Fibroblast of mammary gland (primary cell): ENCODE measurements at regions not wholly inside any gene's neighbourhood (a gene's known extent, or its start where the extent isn't known, plus 50 kb on each side); places are given as distances from the start of the nearest gene placed in this dataset.

Experiments used
- DNase-seq: peaks from one replicate; pipeline ENCODE4 v3.0.0-alpha.2; 2010; ENCODE audit warnings: low read depth
- H3K4me3 ChIP-seq: 2 replicates; pipeline ENCODE4 v1.5.1; 2011; ENCODE audit warnings: low read depth, mild to moderate bottlenecking, low read length, moderate library complexity; ENCODE audit not compliant: control insufficient read depth
- CTCF ChIP-seq: conservative IDR thresholded peaks from 2 replicates; pipeline ENCODE4 v1.5.1; 2011; ENCODE audit warnings: low read depth, low read length, inconsistent platforms; ENCODE audit not compliant: control insufficient read depth, insufficient read depth

- no peak for DNase-seq
- no peak overlapping the region for H3K4me3 ChIP-seq
- no peak for TF ChIP-seq CTCF
Observed at GRCh38 chr14:42173206-42173605, 566.5 kb downstream of the LRFN5 start.

GRCh38 chr14:42172304-42172703, 565.6 kb downstream of the LRFN5 start:
- no peak for DNase-seq
- TF ChIP-seq CTCF, result no peak
- no peak overlapping the region for H3K4me3 ChIP-seq

- no peak for TF ChIP-seq CTCF
- no peak for DNase-seq
- H3K4me3 ChIP-seq, result no peak overlapping the region
Observed at GRCh38 chr14:42163136-42163535, 556.5 kb downstream of the LRFN5 start.

- H3K4me3 ChIP-seq, result no peak overlapping the region
- no peak for DNase-seq
- no peak for TF ChIP-seq CTCF
Observed at GRCh38 chr14:42159138-42159537, 552.5 kb downstream of the LRFN5 start.

GRCh38 chr14:42149609-42150261, 543.1 kb downstream of the LRFN5 start:
- no peak for DNase-seq
- no peak overlapping the region for H3K4me3 ChIP-seq
- no peak for TF ChIP-seq CTCF

GRCh38 chr14:42145766-42146165, 539.1 kb downstream of the LRFN5 start:
- DNase-seq, result no peak
- no peak for TF ChIP-seq CTCF
- H3K4me3 ChIP-seq, result no peak overlapping the region

- no peak overlapping the region for H3K4me3 ChIP-seq
- TF ChIP-seq CTCF, result no peak
- no peak for DNase-seq
Observed at GRCh38 chr14:42143114-42143513, 536.4 kb downstream of the LRFN5 start.
